ENCODE measurements at regions not wholly inside any gene's neighbourhood (a gene's known extent, or its start where the extent isn't known, plus 50 kb on each side); places are given as distances from the start of the nearest gene placed in this dataset.
"Not testable (repeated sequence)": the region's sequence is repeated elsewhere in the genome, so short reads cannot be mapped to it uniquely, and the experiment has no call there.

DNA sequence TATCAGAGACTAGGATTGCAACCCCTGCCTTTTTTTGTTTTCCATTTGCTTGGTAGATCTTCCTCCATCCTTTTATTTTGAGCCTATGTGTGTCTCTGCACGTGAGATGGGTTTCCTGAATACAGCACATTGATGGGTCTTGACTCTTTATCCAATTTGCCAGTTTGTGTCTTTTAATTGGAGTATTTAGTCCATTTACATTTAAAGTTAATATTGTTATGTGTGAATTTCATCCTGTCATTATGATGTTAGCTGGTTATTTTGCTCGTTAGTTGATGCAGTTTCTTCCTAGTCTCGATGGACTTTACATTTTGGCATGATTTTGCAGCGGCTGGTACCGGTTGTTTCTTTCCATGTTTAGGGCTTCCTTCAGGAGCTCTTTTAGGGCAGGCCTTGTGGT is 99.2 kb upstream of the CNTNAP2 start:
- TF ChIP-seq EZH2phosphoT487 (IDR thresholded peaks at IDR 0.05; ENCODE audit: low read depth, severe bottlenecking, unreplicated experiment), result not testable (repeated sequence)
- TF ChIP-seq, protein P1, sequence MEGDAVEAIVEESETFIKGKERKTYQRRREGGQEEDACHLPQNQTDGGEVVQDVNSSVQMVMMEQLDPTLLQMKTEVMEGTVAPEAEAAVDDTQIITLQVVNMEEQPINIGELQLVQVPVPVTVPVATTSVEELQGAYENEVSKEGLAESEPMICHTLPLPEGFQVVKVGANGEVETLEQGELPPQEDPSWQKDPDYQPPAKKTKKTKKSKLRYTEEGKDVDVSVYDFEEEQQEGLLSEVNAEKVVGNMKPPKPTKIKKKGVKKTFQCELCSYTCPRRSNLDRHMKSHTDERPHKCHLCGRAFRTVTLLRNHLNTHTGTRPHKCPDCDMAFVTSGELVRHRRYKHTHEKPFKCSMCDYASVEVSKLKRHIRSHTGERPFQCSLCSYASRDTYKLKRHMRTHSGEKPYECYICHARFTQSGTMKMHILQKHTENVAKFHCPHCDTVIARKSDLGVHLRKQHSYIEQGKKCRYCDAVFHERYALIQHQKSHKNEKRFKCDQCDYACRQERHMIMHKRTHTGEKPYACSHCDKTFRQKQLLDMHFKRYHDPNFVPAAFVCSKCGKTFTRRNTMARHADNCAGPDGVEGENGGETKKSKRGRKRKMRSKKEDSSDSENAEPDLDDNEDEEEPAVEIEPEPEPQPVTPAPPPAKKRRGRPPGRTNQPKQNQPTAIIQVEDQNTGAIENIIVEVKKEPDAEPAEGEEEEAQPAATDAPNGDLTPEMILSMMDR (IDR thresholded peaks at IDR 0.05; ENCODE audit: poor library complexity), result not testable (repeated sequence)
